ENCODE measurements at regions not wholly inside any gene's neighbourhood (a gene's known extent, or its start where the extent isn't known, plus 50 kb on each side); places are given as distances from the start of the nearest gene placed in this dataset.
"Not testable (repeated sequence)": the region's sequence is repeated elsewhere in the genome, so short reads cannot be mapped to it uniquely, and the experiment has no call there.

- Mint-ChIP-seq H3K4me1 (no peaks in the 10 kb centered on the region), H3K27ac (no peak overlapping the region), H3K27me3 (ENCODE audit: low read depth in 2 of 2) (no peaks in the 10 kb centered on the region), H3K4me3 (no peak overlapping the region), H3K36me3 (peaks cover 7% of the 10 kb centered on the region), H3K9me3 (peaks cover 11 to 24% of the 10 kb centered on the region in 2 donors)
- DNase-seq (no peak), ATAC-seq (no peak)
- Histone ChIP-seq H3K4me1 (ENCODE audit: control insufficient read depth, insufficient read depth, low read length) (no peaks in the 10 kb centered on the region), H3K4me3 (ENCODE audit: low read length) (no peak overlapping the region), H3K9me3 (ENCODE audit: control insufficient read depth, insufficient read depth, low read length) (peaks cover 3% of the 10 kb centered on the region), H3K27ac (ENCODE audit: low read length) (no peak overlapping the region), H3K27me3 (ENCODE audit: control insufficient read depth, insufficient read depth, low read length) (no peaks in the 10 kb centered on the region), H3K36me3 (ENCODE audit: control insufficient read depth, insufficient read depth, low read length) (no peaks in the 10 kb centered on the region)
- intact Hi-C loops (cut with micrococcal nuclease), result no loop called here
- no peak for TF ChIP-seq CTCF (IDR thresholded peaks at IDR 0.05)
- WGBS (ENCODE audit: insufficient coverage), result 94% methylated on average over 3 of the region's 3 CpGs
These were observed 569.9 kb downstream of the TMTC2 start for GRCh38 chr12:83256562-83256961.

- ATAC-seq (no peak), DNase-seq (no peak)
- no peak for TF ChIP-seq CTCF (IDR thresholded peaks at IDR 0.05)
- Mint-ChIP-seq H3K27me3 (ENCODE audit: low read depth in 2 of 2) (no peaks in the 10 kb centered on the region), H3K36me3 (peaks cover 7% of the 10 kb centered on the region), H3K4me3 (no peak overlapping the region), H3K9me3 (peaks cover 20 to 33% of the 10 kb centered on the region in 2 donors), H3K27ac (no peak overlapping the region), H3K4me1 (no peaks in the 10 kb centered on the region)
- no peak overlapping the region for H3K27ac ChIP-seq (ENCODE audit: low read length)
- H3K36me3 ChIP-seq (ENCODE audit: control insufficient read depth, insufficient read depth, low read length), result no peaks in the 10 kb centered on the region
- H3K4me1 ChIP-seq (ENCODE audit: control insufficient read depth, insufficient read depth, low read length), result no peaks in the 10 kb centered on the region
- no peaks in the 10 kb centered on the region for H3K9me3 ChIP-seq (ENCODE audit: control insufficient read depth, insufficient read depth, low read length)
- H3K27me3 ChIP-seq (ENCODE audit: control insufficient read depth, insufficient read depth, low read length), result no peaks in the 10 kb centered on the region
- no CpG with 5 or more reads among the region's 1 CpG for WGBS (ENCODE audit: insufficient coverage)
- intact Hi-C loops (cut with micrococcal nuclease), result no loop called here
- H3K4me3 ChIP-seq (ENCODE audit: low read length), result no peak overlapping the region
These were observed 564.2 kb downstream of the TMTC2 start for GRCh38 chr12:83250866-83251265.

GRCh38 chr12:83245156-83245555, 558.5 kb downstream of the TMTC2 start:
- Mint-ChIP-seq H3K36me3 (no peaks in the 10 kb centered on the region), H3K4me3 (no peak overlapping the region), H3K27me3 (ENCODE audit: low read depth in 2 of 2) (no peaks in the 10 kb centered on the region), H3K27ac (no peak overlapping the region), H3K4me1 (no peaks in the 10 kb centered on the region), H3K9me3 (peaks cover 8 to 21% of the 10 kb centered on the region in 2 donors)
- Histone ChIP-seq H3K9me3 (ENCODE audit: control insufficient read depth, insufficient read depth, low read length) (peaks cover 3% of the 10 kb centered on the region), H3K27me3 (ENCODE audit: control insufficient read depth, insufficient read depth, low read length) (no peaks in the 10 kb centered on the region), H3K4me3 (ENCODE audit: low read length) (no peak overlapping the region), H3K4me1 (ENCODE audit: control insufficient read depth, insufficient read depth, low read length) (no peaks in the 10 kb centered on the region), H3K36me3 (ENCODE audit: control insufficient read depth, insufficient read depth, low read length) (no peaks in the 10 kb centered on the region), H3K27ac (ENCODE audit: low read length) (no peak overlapping the region)
- TF ChIP-seq CTCF (IDR thresholded peaks at IDR 0.05), result no peak
- ATAC-seq (no peak), DNase-seq (no peak)
- intact Hi-C loops (cut with micrococcal nuclease), result no loop called here
- WGBS (ENCODE audit: insufficient coverage), result 82% methylated on average over 2 of the region's 3 CpGs

GRCh38 chr12:83244001-83244400, 557.3 kb downstream of the TMTC2 start:
- TF ChIP-seq CTCF (IDR thresholded peaks at IDR 0.05), result no peak
- intact Hi-C loops (cut with micrococcal nuclease), result no loop called here
- Histone ChIP-seq H3K27me3 (ENCODE audit: control insufficient read depth, insufficient read depth, low read length) (no peaks in the 10 kb centered on the region), H3K36me3 (ENCODE audit: control insufficient read depth, insufficient read depth, low read length) (no peaks in the 10 kb centered on the region), H3K9me3 (ENCODE audit: control insufficient read depth, insufficient read depth, low read length) (peaks cover 3% of the 10 kb centered on the region), H3K4me3 (ENCODE audit: low read length) (no peak overlapping the region), H3K4me1 (ENCODE audit: control insufficient read depth, insufficient read depth, low read length) (no peaks in the 10 kb centered on the region), H3K27ac (ENCODE audit: low read length) (no peak overlapping the region)
- Mint-ChIP-seq H3K9me3 (peaks cover 9 to 27% of the 10 kb centered on the region in 2 donors), H3K27me3 (ENCODE audit: low read depth in 2 of 2) (no peaks in the 10 kb centered on the region), H3K4me1 (no peaks in the 10 kb centered on the region), H3K4me3 (no peak overlapping the region), H3K27ac (no peak overlapping the region), H3K36me3 (no peaks in the 10 kb centered on the region)
- ATAC-seq (no peak), DNase-seq (no peak)

- H3K36me3 ChIP-seq (ENCODE audit: control insufficient read depth, insufficient read depth, low read length); H3K27ac Mint-ChIP-seq; H3K4me3 Mint-ChIP-seq; H3K4me1 ChIP-seq (ENCODE audit: control insufficient read depth, insufficient read depth, low read length); DNase-seq; H3K9me3 ChIP-seq (ENCODE audit: control insufficient read depth, insufficient read depth, low read length); intact Hi-C loops (cut with micrococcal nuclease); H3K27ac ChIP-seq (ENCODE audit: low read length); ATAC-seq; H3K36me3 Mint-ChIP-seq; H3K4me3 ChIP-seq (ENCODE audit: low read length); H3K4me1 Mint-ChIP-seq; H3K27me3 Mint-ChIP-seq (ENCODE audit: low read depth in 2 of 2); H3K27me3 ChIP-seq (ENCODE audit: control insufficient read depth, insufficient read depth, low read length): not testable (repeated sequence)
- peaks cover 22 to 24% of the 10 kb centered on the region in 2 donors for H3K9me3 Mint-ChIP-seq
These were observed 547.3 kb downstream of the TMTC2 start for GRCh38 chr12:83233987-83234386.

GRCh38 chr12:83226960-83227359, 540.3 kb downstream of the TMTC2 start:
- ATAC-seq; DNase-seq; H3K4me1 ChIP-seq (ENCODE audit: control insufficient read depth, insufficient read depth, low read length); H3K27me3 Mint-ChIP-seq (ENCODE audit: low read depth in 2 of 2); H3K27me3 ChIP-seq (ENCODE audit: control insufficient read depth, insufficient read depth, low read length); H3K4me3 Mint-ChIP-seq; H3K4me3 ChIP-seq (ENCODE audit: low read length); H3K4me1 Mint-ChIP-seq; intact Hi-C loops (cut with micrococcal nuclease); H3K27ac Mint-ChIP-seq; H3K27ac ChIP-seq (ENCODE audit: low read length); H3K36me3 ChIP-seq (ENCODE audit: control insufficient read depth, insufficient read depth, low read length); H3K9me3 ChIP-seq (ENCODE audit: control insufficient read depth, insufficient read depth, low read length): not testable (repeated sequence)
- peaks cover 10% of the 10 kb centered on the region for H3K36me3 Mint-ChIP-seq
- peaks cover 20 to 21% of the 10 kb centered on the region in 2 donors for H3K9me3 Mint-ChIP-seq

All from natural killer cell (primary cell).